ENCODE measurements at regions not wholly inside any gene's neighbourhood (a gene's known extent, or its start where the extent isn't known, plus 50 kb on each side); places are given as distances from the start of the nearest gene placed in this dataset.

DNA sequence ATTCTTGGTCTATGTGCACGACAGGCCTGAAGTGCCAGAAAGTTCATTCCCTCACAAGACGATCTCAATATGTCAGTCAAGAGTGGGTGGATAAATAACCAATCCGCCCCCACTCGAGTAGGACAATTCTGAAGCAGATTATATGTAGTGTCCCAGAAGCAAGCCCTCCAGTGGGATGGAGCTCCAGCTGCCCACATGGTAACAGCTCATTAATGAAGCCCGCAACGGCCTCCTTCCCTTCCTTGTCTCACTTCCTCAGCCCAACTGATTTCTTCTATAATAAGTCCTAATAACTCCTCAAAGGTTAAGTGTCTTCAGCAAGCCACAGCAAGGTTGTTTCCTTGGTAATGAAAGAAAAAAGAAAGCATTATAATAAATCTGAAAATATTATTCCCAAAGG lies 82.1 kb upstream of the F13A1 start:
- TF ChIP-seq, protein P1, sequence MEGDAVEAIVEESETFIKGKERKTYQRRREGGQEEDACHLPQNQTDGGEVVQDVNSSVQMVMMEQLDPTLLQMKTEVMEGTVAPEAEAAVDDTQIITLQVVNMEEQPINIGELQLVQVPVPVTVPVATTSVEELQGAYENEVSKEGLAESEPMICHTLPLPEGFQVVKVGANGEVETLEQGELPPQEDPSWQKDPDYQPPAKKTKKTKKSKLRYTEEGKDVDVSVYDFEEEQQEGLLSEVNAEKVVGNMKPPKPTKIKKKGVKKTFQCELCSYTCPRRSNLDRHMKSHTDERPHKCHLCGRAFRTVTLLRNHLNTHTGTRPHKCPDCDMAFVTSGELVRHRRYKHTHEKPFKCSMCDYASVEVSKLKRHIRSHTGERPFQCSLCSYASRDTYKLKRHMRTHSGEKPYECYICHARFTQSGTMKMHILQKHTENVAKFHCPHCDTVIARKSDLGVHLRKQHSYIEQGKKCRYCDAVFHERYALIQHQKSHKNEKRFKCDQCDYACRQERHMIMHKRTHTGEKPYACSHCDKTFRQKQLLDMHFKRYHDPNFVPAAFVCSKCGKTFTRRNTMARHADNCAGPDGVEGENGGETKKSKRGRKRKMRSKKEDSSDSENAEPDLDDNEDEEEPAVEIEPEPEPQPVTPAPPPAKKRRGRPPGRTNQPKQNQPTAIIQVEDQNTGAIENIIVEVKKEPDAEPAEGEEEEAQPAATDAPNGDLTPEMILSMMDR (IDR thresholded peaks at IDR 0.05 in 8 of 11, conservative IDR thresholded peaks at IDR 0.05 in 3 of 11), result no peak
- TF ChIP-seq POLR2A (IDR thresholded peaks at IDR 0.05) (no peak), POLR2AphosphoS5 (IDR thresholded peaks at IDR 0.05) (no peak)
- WGBS, 5 donors, result 61 to 67% (median 63%) methylated on average over 6 of the region's 6 CpGs
- no peaks in the 10 kb centered on the region for H3K36me3 ChIP-seq
- H3K4me1 ChIP-seq, result peaks cover 0 to 23% (median 9%) of the 10 kb centered on the region in 6 donors
- H3K27me3 ChIP-seq (replicated peaks in 1 of 7), result peaks cover 0 to 16% (median 0%) of the 10 kb centered on the region in 7 donors
- H3K9me3 ChIP-seq, result no peaks in the 10 kb centered on the region
- no peak for DNase-seq
- H3K27ac ChIP-seq, result no peak overlapping the region
- H3K4me3 ChIP-seq, result no peak overlapping the region
- intact Hi-C loops (cut with DNase I; ENCODE audit: low total_unique reads), result no loop called here

DNA sequence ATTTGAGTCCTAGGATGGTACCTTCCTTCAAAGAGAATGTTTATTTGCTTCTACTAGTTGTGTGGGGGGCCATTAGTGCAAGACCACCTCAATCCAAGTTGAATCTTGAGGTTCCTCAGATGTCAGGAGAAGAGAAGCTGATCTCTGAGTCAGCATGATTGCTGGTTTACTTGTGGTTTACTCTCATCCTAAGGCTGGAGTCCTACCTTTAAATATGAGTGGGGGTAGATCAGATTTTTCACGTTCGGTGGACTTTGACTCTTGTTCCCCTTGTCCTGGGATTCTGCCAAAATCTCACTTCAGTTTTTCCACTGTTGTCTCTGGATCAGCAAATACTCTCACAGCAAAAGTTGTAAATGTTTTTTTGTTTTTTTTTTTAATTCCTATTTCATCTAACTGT lies 84.6 kb upstream of the F13A1 start:
- H3K9me3 ChIP-seq, result no peaks in the 10 kb centered on the region
- no peak overlapping the region for H3K4me3 ChIP-seq
- no peak overlapping the region for H3K27ac ChIP-seq
- TF ChIP-seq POLR2A (IDR thresholded peaks at IDR 0.05) (no peak), POLR2AphosphoS5 (IDR thresholded peaks at IDR 0.05) (no peak)
- TF ChIP-seq, protein P1 (IDR thresholded peaks at IDR 0.05 in 8 of 11, conservative IDR thresholded peaks at IDR 0.05 in 3 of 11), result no peak
- peaks cover 0 to 29% (median 0%) of the 10 kb centered on the region in 7 donors for H3K27me3 ChIP-seq (replicated peaks in 1 of 7)
- H3K36me3 ChIP-seq, result no peaks in the 10 kb centered on the region
- H3K4me1 ChIP-seq, result peaks cover 0 to 31% (median 10%) of the 10 kb centered on the region in 6 donors
- DNase-seq, result no peak
- 31 to 43% (median 41%) methylated on average over 2 of the region's 2 CpGs for WGBS, 5 donors
- intact Hi-C loops (cut with DNase I; ENCODE audit: low total_unique reads), result no loop called here

DNA sequence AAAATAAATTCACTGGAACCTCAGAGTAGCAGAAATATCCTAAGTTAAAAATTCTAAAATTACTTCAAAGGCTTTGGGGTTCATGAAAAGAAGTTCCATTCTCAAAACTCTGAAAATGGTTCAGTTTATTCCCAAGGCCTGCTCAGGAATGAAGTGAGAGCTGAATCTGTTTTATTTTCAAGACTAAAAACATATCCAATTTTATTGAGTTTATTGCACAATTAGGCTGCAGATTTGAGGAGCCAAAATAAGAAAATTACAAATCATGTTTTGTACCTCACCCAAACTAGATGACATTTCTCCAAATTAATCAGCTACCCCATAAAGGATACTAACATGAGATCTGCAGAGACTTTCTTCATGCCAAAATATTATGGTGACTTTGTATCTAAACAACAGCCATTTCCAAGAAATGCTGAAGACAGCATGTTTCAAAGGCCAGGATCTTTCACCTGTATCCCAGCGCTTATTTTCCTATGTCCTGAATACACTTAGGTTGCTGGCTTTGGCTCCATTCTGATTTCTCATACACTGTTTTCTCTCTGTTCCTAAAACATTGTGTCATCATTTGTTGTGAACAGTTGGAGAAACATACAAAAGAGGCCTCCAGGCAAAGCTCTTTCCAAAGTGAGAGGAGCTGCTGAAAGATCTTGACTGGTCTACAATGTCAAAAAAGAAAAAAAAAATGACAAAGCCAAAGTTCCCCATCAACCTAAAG lies 85.7 kb upstream of the F13A1 start:
- Histone ChIP-seq H3K9me3 (no peaks in the 10 kb centered on the region), H3K36me3 (no peaks in the 10 kb centered on the region), H3K4me3 (no peak overlapping the region), H3K27me3 (replicated peaks in 1 of 7) (peaks cover 0 to 29% (median 0%) of the 10 kb centered on the region in 7 donors), H3K4me1 (peaks cover 0 to 31% (median 10%) of the 10 kb centered on the region in 6 donors), H3K27ac (no peak overlapping the region)
- intact Hi-C loops (cut with DNase I; ENCODE audit: low total_unique reads), result no loop called here
- TF ChIP-seq POLR2A (IDR thresholded peaks at IDR 0.05) (no peak), POLR2AphosphoS5 (IDR thresholded peaks at IDR 0.05) (no peak)
- TF ChIP-seq, protein P1 (IDR thresholded peaks at IDR 0.05 in 8 of 11, conservative IDR thresholded peaks at IDR 0.05 in 3 of 11), result no peak
- no peak for DNase-seq
- 92 to 98% (median 94%) methylated on average over 1 of the region's 1 CpG for WGBS, 5 donors

GRCh38 chr6:6406715-6407070 lies 86.2 kb upstream of the F13A1 start:
- H3K4me1 ChIP-seq, result peaks cover 0 to 31% (median 10%) of the 10 kb centered on the region in 6 donors
- no peak overlapping the region for H3K4me3 ChIP-seq
- intact Hi-C loops (cut with DNase I; ENCODE audit: low total_unique reads), result no loop called here
- DNase-seq, result no peak
- H3K36me3 ChIP-seq, result no peaks in the 10 kb centered on the region
- no peaks in the 10 kb centered on the region for H3K9me3 ChIP-seq
- peaks cover 0 to 29% (median 0%) of the 10 kb centered on the region in 7 donors for H3K27me3 ChIP-seq (replicated peaks in 1 of 7)
- H3K27ac ChIP-seq, result peak overlapping the region in 1 of 8 donors; percentile 2
- TF ChIP-seq, protein P1 (IDR thresholded peaks at IDR 0.05 in 8 of 11, conservative IDR thresholded peaks at IDR 0.05 in 3 of 11), result no peak
- TF ChIP-seq POLR2A (IDR thresholded peaks at IDR 0.05) (no peak), POLR2AphosphoS5 (IDR thresholded peaks at IDR 0.05) (no peak)
- WGBS, 5 donors, result 29 to 40% (median 34%) methylated on average over 2 of the region's 2 CpGs
